ENCODE measurements at regions not wholly inside any gene's neighbourhood (a gene's known extent, or its start where the extent isn't known, plus 50 kb on each side); places are given as distances from the start of the nearest gene placed in this dataset.

- no peak overlapping the region for H3K4me2 ChIP-seq (replicated peaks; ENCODE audit: low read depth, low read length, poor library complexity, severe bottlenecking)
- no peaks in the 10 kb centered on the region for H3K9me3 ChIP-seq (ENCODE audit: control extremely low read depth in 1 of 3, control insufficient read depth in 2 of 3, insufficient read depth in 1 of 3, low read length in 2 of 3)
- no peak overlapping the region for H3K4me3 Mint-ChIP-seq
- ChIA-PET POLR2A (no interaction called here), CTCF (interaction anchor here (0.6 to 1.4 kb wide), 2 partner anchors 17 to 180 kb away, joined by 3 to 5 read pairs; no protein-coding TSS in a partner anchor)
- H3K4me1 ChIP-seq (ENCODE audit: control insufficient read depth in 2 of 2, insufficient read depth in 2 of 2, low read length in 2 of 2), result no peaks in the 10 kb centered on the region
- no peaks in the 10 kb centered on the region for H3K9me3 Mint-ChIP-seq (ENCODE audit: insufficient read depth)
- no peak for TF ChIP-seq EZH2 (IDR thresholded peaks at IDR 0.05; ENCODE audit: borderline replicate concordance, insufficient read depth, low read depth, low read length, poor library complexity, severe bottlenecking)
- no peak for TF ChIP-seq CTCF (IDR thresholded peaks at IDR 0.05)
- WGBS (ENCODE audit: insufficient coverage), result 54% methylated on average over 4 of the region's 6 CpGs
- no peaks in the 10 kb centered on the region for H4K20me1 ChIP-seq (ENCODE audit: control insufficient read depth, insufficient read depth, low read length, poor library complexity, severe bottlenecking)
- no peaks in the 10 kb centered on the region for H3K79me2 ChIP-seq (ENCODE audit: control insufficient read depth, insufficient read depth, low read length)
- no peak overlapping the region for H3K27ac ChIP-seq (ENCODE audit: low read length in 2 of 2)
- H3K4me3 ChIP-seq (ENCODE audit: control extremely low read depth in 1 of 5, extremely low read depth in 1 of 5, insufficient read depth in 1 of 5, low read depth in 2 of 5, low read length in 4 of 5), result no peak overlapping the region
- intact Hi-C loops (cut with micrococcal nuclease), result no loop called here
- H3K27me3 ChIP-seq (replicated peaks in 1 of 4; ENCODE audit: control extremely low read depth in 1 of 4, control insufficient read depth in 3 of 4, insufficient read depth in 4 of 4, low read length in 3 of 4), result peaks cover 0 to 4% (median 0%) of the 10 kb centered on the region in 4 experiments
- peaks cover 28% of the 10 kb centered on the region for H3K27me3 Mint-ChIP-seq
- H3K4me1 Mint-ChIP-seq, result no peaks in the 10 kb centered on the region
- DNase-seq (no peak), ATAC-seq (ENCODE audit: low read depth) (no peak)
- no peaks in the 10 kb centered on the region for H3K36me3 ChIP-seq (replicated peaks in 1 of 2; ENCODE audit: control extremely low read depth in 1 of 2, control insufficient read depth in 1 of 2, extremely low read depth in 1 of 2, insufficient read depth in 2 of 2, low read length in 1 of 2)
- no peak overlapping the region for H2AFZ ChIP-seq (ENCODE audit: insufficient read depth, low read depth, low read length, poor library complexity, severe bottlenecking)
- no peak overlapping the region for H3K9ac ChIP-seq (ENCODE audit: low read length)
- no peak overlapping the region for H3K27ac Mint-ChIP-seq
Observed at GRCh38 chr3:43872901-43873300, 182.2 kb downstream of the ABHD5 start.

GRCh38 chr3:43873723-43874122 lies 183.0 kb downstream of the ABHD5 start:
- CTCF ChIA-PET, result interaction anchor here (0.8 to 1.8 kb wide), 2 partner anchors 9 to 18 kb away, joined by 3 to 5 read pairs; no protein-coding TSS in a partner anchor
- H3K9ac ChIP-seq (ENCODE audit: low read length), result no peak overlapping the region
- no peak overlapping the region for H2AFZ ChIP-seq (ENCODE audit: insufficient read depth, low read depth, low read length, poor library complexity, severe bottlenecking)

More at GRCh38 chr3:43873723-43874122, 183.0 kb downstream of the ABHD5 start:
- H3K4me1 Mint-ChIP-seq, result no peaks in the 10 kb centered on the region
- no peak for TF ChIP-seq EZH2 (IDR thresholded peaks at IDR 0.05; ENCODE audit: borderline replicate concordance, insufficient read depth, low read depth, low read length, poor library complexity, severe bottlenecking)
- TF ChIP-seq CTCF (IDR thresholded peaks at IDR 0.05), result no peak
- 90% methylated on average over 7 of the region's 7 CpGs for WGBS (ENCODE audit: insufficient coverage)
- peaks cover 0 to 4% (median 0%) of the 10 kb centered on the region in 4 experiments for H3K27me3 ChIP-seq (replicated peaks in 1 of 4; ENCODE audit: control extremely low read depth in 1 of 4, control insufficient read depth in 3 of 4, insufficient read depth in 4 of 4, low read length in 3 of 4)
- no peak overlapping the region for H3K4me2 ChIP-seq (replicated peaks; ENCODE audit: low read depth, low read length, poor library complexity, severe bottlenecking)
- no peaks in the 10 kb centered on the region for H3K79me2 ChIP-seq (ENCODE audit: control insufficient read depth, insufficient read depth, low read length)
- DNase-seq (no peak), ATAC-seq (ENCODE audit: low read depth) (no peak)
- no peaks in the 10 kb centered on the region for H3K9me3 Mint-ChIP-seq (ENCODE audit: insufficient read depth)
- intact Hi-C loops (cut with micrococcal nuclease), result no loop called here
- no peaks in the 10 kb centered on the region for H4K20me1 ChIP-seq (ENCODE audit: control insufficient read depth, insufficient read depth, low read length, poor library complexity, severe bottlenecking)
- H3K4me3 ChIP-seq (ENCODE audit: control extremely low read depth in 1 of 5, extremely low read depth in 1 of 5, insufficient read depth in 1 of 5, low read depth in 2 of 5, low read length in 4 of 5), result no peak overlapping the region
- POLR2A ChIA-PET, result no interaction called here
- H3K9me3 ChIP-seq (ENCODE audit: control extremely low read depth in 1 of 3, control insufficient read depth in 2 of 3, insufficient read depth in 1 of 3, low read length in 2 of 3), result no peaks in the 10 kb centered on the region
- H3K27ac Mint-ChIP-seq, result no peak overlapping the region
- H3K4me1 ChIP-seq (ENCODE audit: control insufficient read depth in 2 of 2, insufficient read depth in 2 of 2, low read length in 2 of 2), result no peaks in the 10 kb centered on the region
- no peaks in the 10 kb centered on the region for H3K36me3 ChIP-seq (replicated peaks in 1 of 2; ENCODE audit: control extremely low read depth in 1 of 2, control insufficient read depth in 1 of 2, extremely low read depth in 1 of 2, insufficient read depth in 2 of 2, low read length in 1 of 2)
- no peak overlapping the region for H3K4me3 Mint-ChIP-seq
- H3K27me3 Mint-ChIP-seq, result peaks cover 24% of the 10 kb centered on the region
- no peak overlapping the region for H3K27ac ChIP-seq (ENCODE audit: low read length in 2 of 2)
